ENCODE measurements at regions not wholly inside any gene's neighbourhood (a gene's known extent, or its start where the extent isn't known, plus 50 kb on each side); places are given as distances from the start of the nearest gene placed in this dataset.

GRCh38 chr15:96037584-96037983, 292.9 kb upstream of the NR2F2 start:
- Histone ChIP-seq H3F3A (ENCODE audit: low read depth) (no peaks in the 10 kb centered on the region), H3K9me2 (replicated peaks; ENCODE audit: low read depth, low read length) (no peaks in the 10 kb centered on the region), H3K9ac (ENCODE audit: low read depth, low read length, poor library complexity, severe bottlenecking) (no peak overlapping the region), H3K27me3 (ENCODE audit: insufficient read depth, low read length, poor library complexity, severe bottlenecking) (peaks cover 97% of the 10 kb centered on the region), H3K79me2 (ENCODE audit: insufficient read depth, low read length) (no peaks in the 10 kb centered on the region), H3K4me3 (ENCODE audit: low read length, poor library complexity, severe bottlenecking) (no peak overlapping the region), H2AFZ (ENCODE audit: low read length) (no peak overlapping the region), H3K4me2 (ENCODE audit: low read depth, low read length, poor library complexity, severe bottlenecking) (no peak overlapping the region), H4K20me1 (ENCODE audit: insufficient read depth, low read length, poor library complexity, severe bottlenecking) (no peaks in the 10 kb centered on the region), H3K4me1 (ENCODE audit: insufficient read depth, low read length, poor library complexity, severe bottlenecking) (peaks cover 5% of the 10 kb centered on the region), H3K36me3 (ENCODE audit: insufficient read depth, low read length) (no peaks in the 10 kb centered on the region), H3K9me3 (ENCODE audit: insufficient read depth, low read depth, low read length) (no peaks in the 10 kb centered on the region)
- TF ChIP-seq CTCF (conservative IDR thresholded peaks at IDR 0.05; ENCODE audit: low read length) = no peak
- TF ChIP-seq EZH2phosphoT487 (IDR thresholded peaks at IDR 0.05; ENCODE audit: borderline replicate concordance) = peak; percentile 96

GRCh38 chr15:96038131-96038530, 292.4 kb upstream of the NR2F2 start:
- TF ChIP-seq EZH2phosphoT487 (IDR thresholded peaks at IDR 0.05; ENCODE audit: borderline replicate concordance) = no peak
- TF ChIP-seq CTCF (conservative IDR thresholded peaks at IDR 0.05; ENCODE audit: low read length) = no peak
- no peaks in the 10 kb centered on the region for H3K79me2 ChIP-seq (ENCODE audit: insufficient read depth, low read length)
- no peak overlapping the region for H3K4me2 ChIP-seq (ENCODE audit: low read depth, low read length, poor library complexity, severe bottlenecking)
- H3K9me2 ChIP-seq (replicated peaks; ENCODE audit: low read depth, low read length) = no peaks in the 10 kb centered on the region
- no peak overlapping the region for H2AFZ ChIP-seq (ENCODE audit: low read length)
- no peak overlapping the region for H3K9ac ChIP-seq (ENCODE audit: low read depth, low read length, poor library complexity, severe bottlenecking)
- no peaks in the 10 kb centered on the region for H3F3A ChIP-seq (ENCODE audit: low read depth)
- H3K27me3 ChIP-seq (ENCODE audit: insufficient read depth, low read length, poor library complexity, severe bottlenecking) = peaks cover 97% of the 10 kb centered on the region
- H3K36me3 ChIP-seq (ENCODE audit: insufficient read depth, low read length) = no peaks in the 10 kb centered on the region
- no peaks in the 10 kb centered on the region for H4K20me1 ChIP-seq (ENCODE audit: insufficient read depth, low read length, poor library complexity, severe bottlenecking)
- H3K4me1 ChIP-seq (ENCODE audit: insufficient read depth, low read length, poor library complexity, severe bottlenecking) = peaks cover 5% of the 10 kb centered on the region
- no peak overlapping the region for H3K4me3 ChIP-seq (ENCODE audit: low read length, poor library complexity, severe bottlenecking)
- H3K9me3 ChIP-seq (ENCODE audit: insufficient read depth, low read depth, low read length) = no peaks in the 10 kb centered on the region

- peaks cover 97% of the 10 kb centered on the region for H3K27me3 ChIP-seq (ENCODE audit: insufficient read depth, low read length, poor library complexity, severe bottlenecking)
- no peaks in the 10 kb centered on the region for H3K9me2 ChIP-seq (replicated peaks; ENCODE audit: low read depth, low read length)
- TF ChIP-seq EZH2phosphoT487 (IDR thresholded peaks at IDR 0.05; ENCODE audit: borderline replicate concordance) = no peak
- TF ChIP-seq CTCF (conservative IDR thresholded peaks at IDR 0.05; ENCODE audit: low read length) = no peak
- H3K36me3 ChIP-seq (ENCODE audit: insufficient read depth, low read length) = no peaks in the 10 kb centered on the region
- no peak overlapping the region for H3K4me2 ChIP-seq (ENCODE audit: low read depth, low read length, poor library complexity, severe bottlenecking)
- no peaks in the 10 kb centered on the region for H3K9me3 ChIP-seq (ENCODE audit: insufficient read depth, low read depth, low read length)
- no peak overlapping the region for H3K9ac ChIP-seq (ENCODE audit: low read depth, low read length, poor library complexity, severe bottlenecking)
- H3K79me2 ChIP-seq (ENCODE audit: insufficient read depth, low read length) = no peaks in the 10 kb centered on the region
- peaks cover 5% of the 10 kb centered on the region for H3K4me1 ChIP-seq (ENCODE audit: insufficient read depth, low read length, poor library complexity, severe bottlenecking)
- no peak overlapping the region for H2AFZ ChIP-seq (ENCODE audit: low read length)
- H3K4me3 ChIP-seq (ENCODE audit: low read length, poor library complexity, severe bottlenecking) = no peak overlapping the region
- H3F3A ChIP-seq (ENCODE audit: low read depth) = no peaks in the 10 kb centered on the region
- no peaks in the 10 kb centered on the region for H4K20me1 ChIP-seq (ENCODE audit: insufficient read depth, low read length, poor library complexity, severe bottlenecking)
These were observed 291.9 kb upstream of the NR2F2 start for GRCh38 chr15:96038650-96039049.
